ENCODE measurements at regions not wholly inside any gene's neighbourhood (a gene's known extent, or its start where the extent isn't known, plus 50 kb on each side); places are given as distances from the start of the nearest gene placed in this dataset.

- no peak for TF ChIP-seq POLR2A (IDR thresholded peaks at IDR 0.05; ENCODE audit: low read depth, low read length)
- FAIRE-seq: no peak
- DNase-seq (ENCODE audit: insufficient read length, low spot score): no peak
Observed at GRCh38 chr16:86121374-86122010, 222.5 kb downstream of the IRF8 start.

- FAIRE-seq (no peak), DNase-seq (ENCODE audit: insufficient read length, low spot score) (no peak)
- TF ChIP-seq POLR2A (IDR thresholded peaks at IDR 0.05; ENCODE audit: low read depth, low read length): no peak
Observed at GRCh38 chr16:86122681-86123342, 223.8 kb downstream of the IRF8 start.

DNA sequence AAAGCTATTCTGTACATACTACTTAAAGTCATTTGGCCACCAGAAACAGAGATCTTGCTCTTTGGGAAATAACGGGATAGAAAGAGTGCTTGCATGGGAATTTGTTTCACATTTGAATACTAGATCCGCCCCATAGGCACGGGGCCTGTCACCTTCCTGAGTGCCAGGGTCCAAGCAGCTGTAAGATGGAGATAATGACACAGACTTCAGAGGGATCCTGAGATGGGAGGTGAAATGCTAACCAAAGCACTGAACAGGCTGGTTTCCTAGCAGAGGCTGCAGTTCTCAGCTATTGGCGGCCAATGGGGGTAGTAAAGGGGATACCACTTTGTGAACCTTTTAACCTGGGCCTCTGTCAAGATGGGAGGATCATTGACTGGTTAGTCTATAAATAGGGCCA lies 225.4 kb downstream of the IRF8 start:
- no peak for TF ChIP-seq POLR2A (IDR thresholded peaks at IDR 0.05; ENCODE audit: low read depth, low read length)
- DNase-seq (ENCODE audit: insufficient read length, low spot score) (no peak), FAIRE-seq (no peak)

DNA sequence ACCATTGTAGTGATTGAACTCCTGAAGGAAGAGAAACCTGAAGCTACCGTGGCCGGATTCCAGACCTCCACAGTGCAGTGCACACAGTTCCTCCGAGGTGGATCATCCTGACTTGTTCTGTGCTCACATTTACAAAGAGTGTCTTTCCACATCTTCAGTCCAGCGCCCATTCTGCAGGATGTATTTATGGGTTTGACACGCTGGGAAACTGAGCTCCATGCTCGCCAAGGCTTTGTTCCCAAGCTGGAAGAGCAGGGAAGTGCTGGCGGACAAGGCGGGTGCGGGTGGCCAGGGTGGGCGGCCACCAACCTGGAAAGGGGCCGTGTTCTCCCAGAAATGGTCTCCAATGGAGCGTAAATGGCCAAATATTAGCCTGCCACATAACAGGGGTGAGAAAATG lies 227.9 kb downstream of the IRF8 start:
- TF ChIP-seq POLR2A (IDR thresholded peaks at IDR 0.05; ENCODE audit: low read depth, low read length): no peak
- FAIRE-seq (no peak), DNase-seq (ENCODE audit: insufficient read length, low spot score) (no peak)

GRCh38 chr16:86127366-86127765 lies 228.4 kb downstream of the IRF8 start:
- no peak for TF ChIP-seq POLR2A (IDR thresholded peaks at IDR 0.05; ENCODE audit: low read depth, low read length)
- FAIRE-seq (no peak), DNase-seq (ENCODE audit: insufficient read length, low spot score) (no peak)

- TF ChIP-seq POLR2A (IDR thresholded peaks at IDR 0.05; ENCODE audit: low read depth, low read length): no peak
- FAIRE-seq: no peak
- DNase-seq (ENCODE audit: insufficient read length, low spot score): no peak
Observed at GRCh38 chr16:86128246-86128645, 229.3 kb downstream of the IRF8 start.

- DNase-seq (ENCODE audit: insufficient read length, low spot score): no peak
- no peak for TF ChIP-seq POLR2A (IDR thresholded peaks at IDR 0.05; ENCODE audit: low read depth, low read length)
- FAIRE-seq: no peak
Observed at GRCh38 chr16:86129541-86129940, 230.6 kb downstream of the IRF8 start.

GRCh38 chr16:86133377-86133776 lies 234.4 kb downstream of the IRF8 start:
- no peak for TF ChIP-seq POLR2A (IDR thresholded peaks at IDR 0.05; ENCODE audit: low read depth, low read length)
- DNase-seq (ENCODE audit: insufficient read length, low spot score) (no peak), FAIRE-seq (no peak)

- no peak for TF ChIP-seq POLR2A (IDR thresholded peaks at IDR 0.05; ENCODE audit: low read depth, low read length)
- no peak for DNase-seq (ENCODE audit: insufficient read length, low spot score)
- FAIRE-seq: no peak
Observed at GRCh38 chr16:86133847-86134375, 234.9 kb downstream of the IRF8 start.

DNA sequence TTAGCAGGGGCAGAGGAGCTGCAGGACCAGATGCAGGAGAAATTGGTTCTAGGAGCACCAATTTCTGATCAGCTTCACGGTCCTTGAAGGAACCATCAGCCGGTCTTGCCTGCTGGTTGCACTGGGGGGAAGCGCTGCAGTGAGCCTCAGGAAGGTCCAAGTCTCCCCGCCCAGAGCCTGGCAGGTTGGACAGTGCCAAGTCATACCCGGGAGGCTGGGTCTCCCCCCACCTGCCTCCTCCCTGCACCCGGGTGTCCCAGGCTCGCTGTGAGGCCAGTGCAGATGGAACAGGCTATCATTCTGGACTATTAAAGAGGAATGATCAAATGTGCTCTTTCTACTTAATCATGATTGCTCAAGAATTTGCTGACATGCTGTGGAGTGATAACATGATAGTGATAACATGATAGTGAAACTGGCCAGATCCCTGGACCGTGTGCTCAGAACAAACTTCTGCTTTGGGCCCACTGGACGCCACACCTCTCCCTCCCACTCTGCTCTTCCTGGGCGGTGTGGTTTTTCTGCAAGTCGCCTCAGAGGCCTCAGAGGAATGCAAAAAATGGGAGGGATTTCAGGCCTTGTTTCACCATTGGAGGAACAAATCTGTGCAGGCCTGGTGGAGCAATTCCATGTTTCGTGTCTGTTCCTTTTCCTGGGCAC lies 236.0 kb downstream of the IRF8 start:
- no peak for TF ChIP-seq POLR2A (IDR thresholded peaks at IDR 0.05; ENCODE audit: low read depth, low read length)
- no peak for FAIRE-seq
- DNase-seq (ENCODE audit: insufficient read length, low spot score): no peak

DNA sequence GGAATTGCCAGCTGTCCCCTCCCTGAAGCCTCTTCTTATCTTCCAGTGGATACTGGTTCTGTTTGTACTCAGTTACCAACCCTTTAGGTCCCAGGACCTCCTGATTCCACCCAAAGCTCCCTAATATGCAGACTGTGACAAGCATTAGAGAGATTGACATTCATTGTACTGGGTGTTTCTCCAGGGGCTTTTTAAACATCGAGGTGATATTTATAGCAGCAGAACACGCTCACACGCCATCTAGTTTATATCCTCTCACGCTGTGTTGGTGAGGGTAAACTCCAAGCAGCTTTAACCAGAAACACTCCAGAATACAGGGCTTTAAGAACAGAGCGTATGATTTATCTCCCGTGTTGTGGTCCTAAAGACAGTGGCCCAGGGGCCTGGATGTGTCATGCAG lies 238.4 kb downstream of the IRF8 start:
- FAIRE-seq: no peak

GRCh38 chr16:86138121-86139085 lies 239.4 kb downstream of the IRF8 start:
- no peak for DNase-seq (ENCODE audit: insufficient read length, low spot score)
- TF ChIP-seq POLR2A (IDR thresholded peaks at IDR 0.05; ENCODE audit: low read depth, low read length): no peak
- FAIRE-seq: no peak

More for the DNA sequence above, 238.4 kb downstream of the IRF8 start:
- DNase-seq (ENCODE audit: insufficient read length, low spot score): no peak
- TF ChIP-seq POLR2A (IDR thresholded peaks at IDR 0.05; ENCODE audit: low read depth, low read length): no peak

DNA sequence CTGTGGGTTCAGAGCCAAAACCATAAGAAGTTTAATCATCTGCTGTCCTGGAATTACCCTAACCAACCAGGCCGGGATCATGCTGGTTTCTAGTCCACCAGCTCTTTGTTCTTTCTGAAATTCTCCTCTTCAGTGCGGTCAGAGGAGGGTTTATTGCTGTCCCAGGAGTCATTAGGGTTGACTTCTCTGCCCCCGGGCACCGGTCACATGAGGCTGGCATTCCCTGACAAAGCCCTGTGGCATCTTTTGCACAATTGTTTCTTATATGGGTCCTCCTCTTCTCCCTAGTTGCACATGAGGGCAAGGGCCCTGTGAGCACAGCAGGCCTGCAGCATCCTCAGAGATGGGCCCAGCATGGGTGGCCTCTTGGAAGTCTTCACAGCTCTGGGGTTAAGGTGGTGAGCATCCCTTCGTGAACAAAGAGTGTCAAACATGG lies 243.9 kb downstream of the IRF8 start:
- DNase-seq (ENCODE audit: insufficient read length, low spot score): no peak
- no peak for FAIRE-seq
- no peak for TF ChIP-seq POLR2A (IDR thresholded peaks at IDR 0.05; ENCODE audit: low read depth, low read length)

Data from H54 (cell line).